Fibroblast of lung (primary cell): ENCODE measurements at regions not wholly inside any gene's neighbourhood (a gene's known extent, or its start where the extent isn't known, plus 50 kb on each side); places are given as distances from the start of the nearest gene placed in this dataset.

ENCODE experiments used
- DNase-seq, 2 donors: peaks; one replicate each; pipeline versions ENCODE4 v3.0.0 to v3.0.0-alpha.2; 2010; ENCODE audit warnings: low read depth in 2 of 2
- H2AFZ ChIP-seq: 2 replicates; pipeline ENCODE4 v1.5.1; 2012; ENCODE audit warnings: low read length, control low read depth, inconsistent platforms
- H3K27ac ChIP-seq: 2 replicates; pipeline ENCODE4 v1.5.1; 2011; ENCODE audit warnings: low read length, control low read depth; ENCODE audit not compliant: insufficient read depth
- H3K27me3 ChIP-seq: 2 replicates; pipeline ENCODE4 v1.5.1; 2011; ENCODE audit warnings: mild to moderate bottlenecking, low read length; ENCODE audit not compliant: control insufficient read depth, insufficient read depth
- H3K36me3 ChIP-seq: 2 replicates; pipeline ENCODE4 v1.5.1; 2011; ENCODE audit warnings: low read length; ENCODE audit not compliant: control insufficient read depth, insufficient read depth
- H3K4me1 ChIP-seq: 2 replicates; pipeline ENCODE4 v1.5.1; 2011; ENCODE audit warnings: low read length; ENCODE audit not compliant: control insufficient read depth, insufficient read depth; ENCODE audit errors: extremely low read depth
- H3K4me2 ChIP-seq: 2 replicates; pipeline ENCODE4 v1.5.1; 2011; ENCODE audit warnings: low read length, control low read depth; ENCODE audit not compliant: insufficient read depth; ENCODE audit errors: extremely low read depth
- H3K4me3 ChIP-seq, 4 experiments: fragments of 200-600 bp in 1 of 4; sonication (generic) in 1 of 4; replicated peaks in 1 of 4; 2 replicates each; pipeline ENCODE4 v1.5.1; 2011 to 2016; ENCODE audit warnings: low read length in 4 of 4, low read depth in 3 of 4, mild to moderate bottlenecking in 3 of 4, control low read depth in 2 of 4, inconsistent platforms in 1 of 4, mixed read lengths in 1 of 4; ENCODE audit not compliant: insufficient read depth in 1 of 4; ENCODE audit errors: control extremely low read depth in 1 of 4
- H3K79me2 ChIP-seq: 2 replicates; pipeline ENCODE4 v1.5.1; 2012; ENCODE audit warnings: mild to moderate bottlenecking, low read length, inconsistent platforms; ENCODE audit not compliant: control insufficient read depth, insufficient read depth
- H3K9ac ChIP-seq: 2 replicates; pipeline ENCODE4 v1.5.1; 2011; ENCODE audit warnings: mild to moderate bottlenecking, low read length, control low read depth; ENCODE audit not compliant: insufficient read depth
- H3K9me3 ChIP-seq: 2 replicates; pipeline ENCODE4 v1.5.1; 2012; ENCODE audit warnings: low read depth, low read length; ENCODE audit not compliant: control insufficient read depth, insufficient read depth
- H4K20me1 ChIP-seq: 2 replicates; pipeline ENCODE4 v1.5.1; 2011; ENCODE audit warnings: low read length; ENCODE audit not compliant: control insufficient read depth, insufficient read depth; ENCODE audit errors: extremely low read depth
- EZH2 ChIP-seq: IDR thresholded peaks from 2 replicates; pipeline ENCODE4 v1.5.1; 2012; ENCODE audit warnings: low read length, control low read depth, mild to moderate bottlenecking; ENCODE audit errors: missing control alignments
- TF ChIP-seq, protein P1 (sequence below), 2 donors: IDR thresholded peaks in 1 of 2; conservative IDR thresholded peaks in 1 of 2; 1 replicate in 1 of 2; 2 replicates in 1 of 2; pipeline ENCODE4 v1.5.1; 2011 to 2012; ENCODE audit warnings: low read length in 2 of 2, control low read depth in 1 of 2, inconsistent platforms in 1 of 2, low read depth in 1 of 2, mild to moderate bottlenecking in 1 of 2

DNA sequence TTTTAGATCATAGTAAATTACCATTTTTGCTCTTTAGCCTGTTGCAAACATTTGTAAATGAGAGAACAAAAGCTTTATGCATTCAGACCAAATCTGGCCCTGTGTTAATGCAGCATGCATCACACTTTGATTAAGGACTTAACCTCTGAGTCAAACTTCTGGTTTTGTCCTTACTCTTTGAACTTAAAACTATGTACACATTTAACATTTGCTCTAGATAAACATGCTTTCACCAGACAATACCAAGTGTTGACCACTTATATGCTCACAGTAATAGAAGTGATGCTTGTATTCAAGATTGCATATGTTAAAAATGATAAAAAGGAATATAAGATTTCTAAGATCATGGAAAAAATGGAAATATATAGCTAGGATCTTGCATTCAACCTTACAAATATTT is 1095.3 kb downstream of the ADGRL2 start:
- no peak for TF ChIP-seq EZH2
- TF ChIP-seq, protein P1, sequence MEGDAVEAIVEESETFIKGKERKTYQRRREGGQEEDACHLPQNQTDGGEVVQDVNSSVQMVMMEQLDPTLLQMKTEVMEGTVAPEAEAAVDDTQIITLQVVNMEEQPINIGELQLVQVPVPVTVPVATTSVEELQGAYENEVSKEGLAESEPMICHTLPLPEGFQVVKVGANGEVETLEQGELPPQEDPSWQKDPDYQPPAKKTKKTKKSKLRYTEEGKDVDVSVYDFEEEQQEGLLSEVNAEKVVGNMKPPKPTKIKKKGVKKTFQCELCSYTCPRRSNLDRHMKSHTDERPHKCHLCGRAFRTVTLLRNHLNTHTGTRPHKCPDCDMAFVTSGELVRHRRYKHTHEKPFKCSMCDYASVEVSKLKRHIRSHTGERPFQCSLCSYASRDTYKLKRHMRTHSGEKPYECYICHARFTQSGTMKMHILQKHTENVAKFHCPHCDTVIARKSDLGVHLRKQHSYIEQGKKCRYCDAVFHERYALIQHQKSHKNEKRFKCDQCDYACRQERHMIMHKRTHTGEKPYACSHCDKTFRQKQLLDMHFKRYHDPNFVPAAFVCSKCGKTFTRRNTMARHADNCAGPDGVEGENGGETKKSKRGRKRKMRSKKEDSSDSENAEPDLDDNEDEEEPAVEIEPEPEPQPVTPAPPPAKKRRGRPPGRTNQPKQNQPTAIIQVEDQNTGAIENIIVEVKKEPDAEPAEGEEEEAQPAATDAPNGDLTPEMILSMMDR (conservative IDR thresholded peaks at IDR 0.05 in 1 of 2, IDR thresholded peaks at IDR 0.05 in 1 of 2; ENCODE audit: low read depth in 1 of 2, low read length in 2 of 2) = no peak
- no peak overlapping the region for H3K4me3 ChIP-seq
- no peaks in the 10 kb centered on the region for H3K9me3 ChIP-seq
- peak in 1 of 2 donors; percentile 2 for DNase-seq
- H2AFZ ChIP-seq = no peak overlapping the region
- H3K4me1 ChIP-seq = no peaks in the 10 kb centered on the region
- no peaks in the 10 kb centered on the region for H4K20me1 ChIP-seq
- H3K79me2 ChIP-seq = no peaks in the 10 kb centered on the region
- no peak overlapping the region for H3K4me2 ChIP-seq
- no peak overlapping the region for H3K9ac ChIP-seq
- H3K27ac ChIP-seq = no peak overlapping the region
- no peaks in the 10 kb centered on the region for H3K27me3 ChIP-seq
- no peaks in the 10 kb centered on the region for H3K36me3 ChIP-seq

DNA sequence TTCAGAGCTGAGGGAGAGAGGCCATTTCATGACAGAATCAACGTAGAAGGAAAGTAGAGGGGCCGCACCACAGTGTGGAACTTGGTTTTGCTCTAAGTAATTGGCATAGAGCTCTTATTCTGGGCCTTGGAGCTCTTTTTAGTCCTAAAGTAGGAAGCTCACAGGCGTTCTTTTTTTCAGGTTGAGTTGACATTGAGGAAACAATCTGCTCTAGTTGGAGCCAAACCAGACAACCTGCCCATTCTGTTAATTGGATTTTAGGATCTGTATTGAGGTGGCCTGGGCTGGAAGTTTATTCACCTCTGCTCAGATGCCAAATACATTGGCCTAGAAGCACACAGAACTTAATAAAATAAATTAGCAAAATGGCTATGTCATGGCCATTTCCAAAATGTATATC is 1093.9 kb downstream of the ADGRL2 start:
- Histone ChIP-seq H3K79me2 (no peaks in the 10 kb centered on the region), H3K9me3 (no peaks in the 10 kb centered on the region), H2AFZ (no peak overlapping the region), H3K4me2 (no peak overlapping the region), H3K4me3 (no peak overlapping the region), H3K27ac (no peak overlapping the region), H4K20me1 (no peaks in the 10 kb centered on the region), H3K36me3 (no peaks in the 10 kb centered on the region), H3K9ac (no peak overlapping the region), H3K27me3 (no peaks in the 10 kb centered on the region), H3K4me1 (no peaks in the 10 kb centered on the region)
- no peak for DNase-seq
- TF ChIP-seq, protein P1 (conservative IDR thresholded peaks at IDR 0.05 in 1 of 2, IDR thresholded peaks at IDR 0.05 in 1 of 2; ENCODE audit: low read depth in 1 of 2, low read length in 2 of 2) = no peak
- TF ChIP-seq EZH2 = no peak

DNA sequence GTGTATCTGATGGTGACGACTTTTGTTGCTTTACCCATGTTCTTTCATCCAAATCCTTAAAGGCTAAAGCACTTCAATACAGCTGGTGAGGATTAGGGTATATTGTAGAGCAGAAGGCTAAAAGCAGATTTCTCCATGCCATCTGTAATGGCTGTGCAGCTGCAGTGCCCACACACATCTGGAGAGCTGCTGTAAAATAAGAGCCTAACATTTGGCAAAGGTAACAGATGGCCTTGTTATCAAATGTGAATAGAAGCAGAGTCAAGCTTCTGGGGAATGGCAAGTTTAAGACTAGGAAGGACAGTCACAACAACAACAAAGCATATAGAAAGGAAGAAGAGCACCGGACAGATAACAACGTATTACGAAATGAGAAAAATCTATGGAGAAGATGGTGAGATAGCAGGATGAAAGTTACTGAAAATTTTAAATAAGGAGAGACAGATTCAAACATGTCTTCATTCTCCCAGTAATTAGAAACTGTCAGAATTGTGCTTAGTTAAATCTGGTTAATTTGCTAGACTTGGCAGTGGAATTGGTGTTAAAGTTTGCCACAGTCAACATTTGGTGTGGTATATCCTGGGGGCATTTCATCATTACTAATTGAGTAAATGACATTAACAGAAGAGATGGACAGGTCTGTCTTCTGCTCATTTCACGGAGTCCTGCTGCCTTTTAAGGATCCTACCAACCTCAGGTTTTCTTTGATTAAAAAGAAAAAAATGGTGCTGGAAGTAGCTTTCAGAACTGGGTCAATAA is 1093.2 kb downstream of the ADGRL2 start:
- Histone ChIP-seq H3K9ac (no peak overlapping the region), H3K27ac (no peak overlapping the region), H3K27me3 (no peaks in the 10 kb centered on the region), H3K4me2 (no peak overlapping the region), H3K4me1 (no peaks in the 10 kb centered on the region), H3K4me3 (no peak overlapping the region), H4K20me1 (no peaks in the 10 kb centered on the region), H2AFZ (no peak overlapping the region), H3K36me3 (no peaks in the 10 kb centered on the region), H3K79me2 (no peaks in the 10 kb centered on the region), H3K9me3 (no peaks in the 10 kb centered on the region)
- TF ChIP-seq EZH2 = no peak
- TF ChIP-seq, protein P1 (conservative IDR thresholded peaks at IDR 0.05 in 1 of 2, IDR thresholded peaks at IDR 0.05 in 1 of 2; ENCODE audit: low read depth in 1 of 2, low read length in 2 of 2) = no peak
- no peak for DNase-seq
